Body of pancreas (tissue), 4 donors: ENCODE measurements at regions not wholly inside any gene's neighbourhood (a gene's known extent, or its start where the extent isn't known, plus 50 kb on each side); places are given as distances from the start of the nearest gene placed in this dataset.

ENCODE experiments used
- ATAC-seq: fragments of 150-250 bp; one replicate; pipeline ENCODE4 v1.9.1; 2016
- DNase-seq, 4 donors: peaks; one replicate each; pipeline ENCODE4 v3.0.0-alpha.2; 2019
- H3K27ac ChIP-seq, 4 donors: fragments of 200-600 bp; sonication (generic); 1 replicate in 3 of 4; 2 replicates in 1 of 4; pipeline versions ENCODE4 v1.5.1 to v1.6.1; 2016 to 2019; ENCODE audit warnings: mild to moderate bottlenecking in 1 of 4, mixed read lengths in 1 of 4, moderate library complexity in 1 of 4
- H3K27me3 ChIP-seq, 2 donors: fragments of 200-600 bp; sonication (generic); one replicate each; pipeline ENCODE4 v1.6.0; 2016; ENCODE audit warnings: mild to moderate bottlenecking in 1 of 2
- H3K36me3 ChIP-seq, 2 donors: fragments of 200-600 bp; sonication (generic); replicated peaks in 1 of 2; 2 replicates each; pipeline ENCODE4 v1.5.1; 2016; ENCODE audit warnings: low read depth in 2 of 2; ENCODE audit not compliant: insufficient read depth in 1 of 2
- H3K4me1 ChIP-seq: fragments of 200-600 bp; sonication (generic); one replicate; pipeline ENCODE4 v1.6.0; 2016
- H3K4me3 ChIP-seq, 2 donors: fragments of 200-600 bp; sonication (generic); 1 replicate in 1 of 2; 2 replicates in 1 of 2; pipeline ENCODE4 v1.5.1; 2016 to 2019
- H3K9me3 ChIP-seq, 3 donors: fragments of 200-600 bp; sonication (generic); 1 replicate in 2 of 3; 2 replicates in 1 of 3; pipeline ENCODE4 v1.5.1; 2016
- CTCF ChIP-seq, 7 experiments: fragments of 450-650 bp in 4 of 7; fragments of 200-600 bp in 3 of 7; sonication (generic) in 3 of 7; IDR thresholded peaks; one replicate each; pipeline ENCODE4 v1.5.1; 2016 to 2019; ENCODE audit warnings: antibody characterized with exemption in 7 of 7
- POLR2A ChIP-seq, 3 donors: fragments of 450-650 bp; IDR thresholded peaks; one replicate each; pipeline ENCODE4 v1.6.1; 2016; ENCODE audit warnings: antibody characterized with exemption in 3 of 3, mild to moderate bottlenecking in 2 of 3
- WGBS, 2 donors: methylation state at CpG; one replicate each; pipeline ENCODE4 v1.1.5; 2017; 5-methylcytosine and 5-hydroxymethylcytosine counted together
- intact Hi-C: fragments of 100-400 bp; cut with DNase I; formaldehyde crosslinking; loops from one replicate; pipeline ENCODE4 v1.15.1; 2023

- no peak overlapping the region for H3K27ac ChIP-seq
- peaks cover 0 to 8% (median 0%) of the 10 kb centered on the region in 3 donors for H3K9me3 ChIP-seq
- ATAC-seq (no peak), DNase-seq (no peak)
- TF ChIP-seq POLR2A (IDR thresholded peaks at IDR 0.05) (no peak), CTCF (IDR thresholded peaks at IDR 0.05) (no peak)
- H3K27me3 ChIP-seq = no peaks in the 10 kb centered on the region
- no peaks in the 10 kb centered on the region for H3K4me1 ChIP-seq
- intact Hi-C loops = no loop called here
- H3K4me3 ChIP-seq = no peak overlapping the region
- no peaks in the 10 kb centered on the region for H3K36me3 ChIP-seq
Observed at GRCh38 chr12:113633678-113634332, 162.1 kb upstream of the LHX5 start.

- Histone ChIP-seq H3K36me3 (no peaks in the 10 kb centered on the region), H3K4me1 (no peaks in the 10 kb centered on the region), H3K27ac (no peak overlapping the region), H3K27me3 (no peaks in the 10 kb centered on the region), H3K9me3 (peaks cover 0 to 22% (median 0%) of the 10 kb centered on the region in 3 donors), H3K4me3 (no peak overlapping the region)
- intact Hi-C loops = no loop called here
- DNase-seq = no peak
- ATAC-seq = no peak
- no peak for TF ChIP-seq CTCF (IDR thresholded peaks at IDR 0.05)
- TF ChIP-seq POLR2A (IDR thresholded peaks at IDR 0.05) = no peak
Observed at GRCh38 chr12:113630625-113631024, 159.0 kb upstream of the LHX5 start.

DNA sequence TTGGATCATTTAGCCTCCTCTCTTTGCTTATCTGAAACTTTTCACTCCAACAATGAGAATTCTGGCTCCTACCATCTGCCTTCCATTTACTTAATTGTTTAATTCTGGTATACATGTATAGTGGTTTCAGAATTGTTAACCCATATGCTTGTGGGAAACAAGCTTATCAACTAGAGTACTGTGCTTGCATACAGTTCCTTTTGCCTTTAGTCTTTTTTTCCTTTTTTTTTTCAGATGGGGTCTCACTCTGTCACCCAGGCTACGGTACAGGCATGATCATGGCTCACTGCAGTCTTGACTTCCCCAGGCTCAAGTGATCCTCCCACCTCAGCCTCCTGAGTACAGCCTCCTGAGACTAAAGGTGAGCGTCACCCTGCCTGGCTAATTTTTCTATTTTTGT lies 153.8 kb upstream of the LHX5 start:
- ATAC-seq (no peak), DNase-seq (no peak)
- TF ChIP-seq CTCF (IDR thresholded peaks at IDR 0.05) (no peak), POLR2A (IDR thresholded peaks at IDR 0.05) (no peak)
- Histone ChIP-seq H3K27ac (no peak overlapping the region), H3K27me3 (no peaks in the 10 kb centered on the region), H3K9me3 (peaks cover 0 to 30% (median 0%) of the 10 kb centered on the region in 3 donors), H3K36me3 (no peaks in the 10 kb centered on the region), H3K4me3 (no peak overlapping the region), H3K4me1 (no peaks in the 10 kb centered on the region)
- WGBS, 2 donors = 71 to 72% methylated on average over 2 of the region's 2 CpGs
- intact Hi-C loops = no loop called here

- Histone ChIP-seq H3K36me3 (no peaks in the 10 kb centered on the region), H3K9me3 (peaks cover 0 to 15% (median 0%) of the 10 kb centered on the region in 3 donors), H3K4me3 (no peak overlapping the region), H3K27ac (no peak overlapping the region), H3K27me3 (no peaks in the 10 kb centered on the region), H3K4me1 (no peaks in the 10 kb centered on the region)
- TF ChIP-seq CTCF (IDR thresholded peaks at IDR 0.05) (no peak), POLR2A (IDR thresholded peaks at IDR 0.05) (no peak)
- DNase-seq (no peak), ATAC-seq (no peak)
- 28 to 32% methylated on average over 8 to 10 of the region's 10 CpGs for WGBS, 2 donors
- intact Hi-C loops = no loop called here
Observed at GRCh38 chr12:113622410-113622809, 150.7 kb upstream of the LHX5 start.

GRCh38 chr12:113620437-113620976 lies 148.8 kb upstream of the LHX5 start:
- no peak overlapping the region for H3K27ac ChIP-seq
- ATAC-seq (no peak), DNase-seq (no peak)
- peaks cover 0 to 7% (median 0%) of the 10 kb centered on the region in 3 donors for H3K9me3 ChIP-seq
- intact Hi-C loops = no loop called here
- 62 to 75% methylated on average over 6 of the region's 6 CpGs for WGBS, 2 donors
- H3K36me3 ChIP-seq = no peaks in the 10 kb centered on the region
- H3K4me3 ChIP-seq = no peak overlapping the region
- TF ChIP-seq POLR2A (IDR thresholded peaks at IDR 0.05) = no peak
- TF ChIP-seq CTCF (IDR thresholded peaks at IDR 0.05) = no peak
- no peaks in the 10 kb centered on the region for H3K4me1 ChIP-seq
- H3K27me3 ChIP-seq = no peaks in the 10 kb centered on the region
